Activated T-helper 1 cell treated with Interleukin-2 at 50 U/mL for 16 hours (primary cell): ENCODE measurements at regions not wholly inside any gene's neighbourhood (a gene's known extent, or its start where the extent isn't known, plus 50 kb on each side); places are given as distances from the start of the nearest gene placed in this dataset.
"Not testable (repeated sequence)": the region's sequence is repeated elsewhere in the genome, so short reads cannot be mapped to it uniquely, and the experiment has no call there.

Source experiments
- DNase-seq: peaks from one replicate; pipeline ENCODE4 v3.0.0-alpha.2; 2020; ENCODE audit warnings: low read depth

GRCh38 chr14:105752420-105752819, 226.0 kb downstream of the TMEM121 start:
- DNase-seq = not testable (repeated sequence)

- DNase-seq = no peak
These were observed 234.4 kb downstream of the TMEM121 start for GRCh38 chr14:105760691-105761344.

GRCh38 chr14:105761345-105761740, 235.0 kb downstream of the TMEM121 start:
- DNase-seq = not testable (repeated sequence)

GRCh38 chr14:105761842-105762241, 235.5 kb downstream of the TMEM121 start:
- no peak for DNase-seq

GRCh38 chr14:105762262-105762661, 235.9 kb downstream of the TMEM121 start:
- DNase-seq = not testable (repeated sequence)

GRCh38 chr14:105764254-105764901, 238.0 kb downstream of the TMEM121 start:
- not testable (repeated sequence) for DNase-seq

- DNase-seq = not testable (repeated sequence)
These were observed 238.9 kb downstream of the TMEM121 start for GRCh38 chr14:105765072-105765825.

- DNase-seq = no peak
These were observed 239.7 kb downstream of the TMEM121 start for GRCh38 chr14:105765893-105766614.

- no peak for DNase-seq
These were observed 240.9 kb downstream of the TMEM121 start for GRCh38 chr14:105767315-105767714.

- not testable (repeated sequence) for DNase-seq
These were observed 241.7 kb downstream of the TMEM121 start for GRCh38 chr14:105768039-105768438.

GRCh38 chr14:105769061-105769730, 242.8 kb downstream of the TMEM121 start:
- DNase-seq = not testable (repeated sequence)

GRCh38 chr14:105770619-105771216, 244.3 kb downstream of the TMEM121 start:
- not testable (repeated sequence) for DNase-seq

- not testable (repeated sequence) for DNase-seq
These were observed 245.2 kb downstream of the TMEM121 start for GRCh38 chr14:105771261-105772226.

GRCh38 chr14:105772710-105773250, 246.4 kb downstream of the TMEM121 start:
- DNase-seq = not testable (repeated sequence)

GRCh38 chr14:105773584-105773983, 247.2 kb downstream of the TMEM121 start:
- no peak for DNase-seq

- DNase-seq = no peak
These were observed 247.6 kb downstream of the TMEM121 start for GRCh38 chr14:105774001-105774400.

GRCh38 chr14:105774585-105775348, 248.4 kb downstream of the TMEM121 start:
- DNase-seq = not testable (repeated sequence)

- DNase-seq = not testable (repeated sequence)
These were observed 249.1 kb downstream of the TMEM121 start for GRCh38 chr14:105775349-105775923.
